RKO (cell line): ENCODE measurements at regions not wholly inside any gene's neighbourhood (a gene's known extent, or its start where the extent isn't known, plus 50 kb on each side); places are given as distances from the start of the nearest gene placed in this dataset.

Experiments
- DNase-seq: peaks from one replicate; pipeline ENCODE4 v3.0.0-alpha.2; 2016; ENCODE audit warnings: low spot score

GRCh38 chr2:200013906-200014305 is 58.5 kb downstream of the MAIP1 start:
- DNase-seq, result no peak

- DNase-seq, result no peak
Measured at GRCh38 chr2:200021449-200022114, 66.2 kb downstream of the MAIP1 start.

- DNase-seq, result no peak
Measured at GRCh38 chr2:200022511-200022910, 67.1 kb downstream of the MAIP1 start.

GRCh38 chr2:200023570-200023969 is 68.2 kb downstream of the MAIP1 start:
- no peak for DNase-seq

GRCh38 chr2:200025717-200026116 is 70.3 kb downstream of the MAIP1 start:
- no peak for DNase-seq

GRCh38 chr2:200026332-200027230 is 71.2 kb downstream of the MAIP1 start:
- no peak for DNase-seq

GRCh38 chr2:200028998-200029397 is 73.6 kb downstream of the MAIP1 start:
- no peak for DNase-seq

GRCh38 chr2:200032895-200033294 is 77.5 kb downstream of the MAIP1 start:
- no peak for DNase-seq

- no peak for DNase-seq
Measured at GRCh38 chr2:200033929-200034328, 78.5 kb downstream of the MAIP1 start.

GRCh38 chr2:200034816-200035215 is 79.4 kb downstream of the MAIP1 start:
- no peak for DNase-seq

- DNase-seq, result no peak
Measured at GRCh38 chr2:200039724-200040650, 84.6 kb downstream of the MAIP1 start.

- no peak for DNase-seq
Measured at GRCh38 chr2:200040831-200041230, 85.4 kb downstream of the MAIP1 start.

GRCh38 chr2:200041639-200042038 is 86.3 kb downstream of the MAIP1 start:
- DNase-seq, result no peak

GRCh38 chr2:200042102-200042735 is 86.8 kb downstream of the MAIP1 start:
- no peak for DNase-seq

GRCh38 chr2:200042944-200043343 is 87.6 kb downstream of the MAIP1 start:
- DNase-seq, result no peak

GRCh38 chr2:200044453-200044852 is 89.1 kb downstream of the MAIP1 start:
- DNase-seq, result no peak

- DNase-seq, result no peak
Measured at GRCh38 chr2:200048421-200048820, 93.0 kb downstream of the MAIP1 start.

GRCh38 chr2:200049086-200049485 is 93.7 kb downstream of the MAIP1 start:
- DNase-seq, result no peak

GRCh38 chr2:200050921-200051610 is 95.7 kb downstream of the MAIP1 start:
- DNase-seq, result no peak

- DNase-seq, result no peak
Measured at GRCh38 chr2:200051611-200051945, 96.2 kb downstream of the MAIP1 start.

GRCh38 chr2:200052627-200053026 is 97.2 kb downstream of the MAIP1 start:
- no peak for DNase-seq
